ENCODE measurements at regions not wholly inside any gene's neighbourhood (a gene's known extent, or its start where the extent isn't known, plus 50 kb on each side); places are given as distances from the start of the nearest gene placed in this dataset.

DNA sequence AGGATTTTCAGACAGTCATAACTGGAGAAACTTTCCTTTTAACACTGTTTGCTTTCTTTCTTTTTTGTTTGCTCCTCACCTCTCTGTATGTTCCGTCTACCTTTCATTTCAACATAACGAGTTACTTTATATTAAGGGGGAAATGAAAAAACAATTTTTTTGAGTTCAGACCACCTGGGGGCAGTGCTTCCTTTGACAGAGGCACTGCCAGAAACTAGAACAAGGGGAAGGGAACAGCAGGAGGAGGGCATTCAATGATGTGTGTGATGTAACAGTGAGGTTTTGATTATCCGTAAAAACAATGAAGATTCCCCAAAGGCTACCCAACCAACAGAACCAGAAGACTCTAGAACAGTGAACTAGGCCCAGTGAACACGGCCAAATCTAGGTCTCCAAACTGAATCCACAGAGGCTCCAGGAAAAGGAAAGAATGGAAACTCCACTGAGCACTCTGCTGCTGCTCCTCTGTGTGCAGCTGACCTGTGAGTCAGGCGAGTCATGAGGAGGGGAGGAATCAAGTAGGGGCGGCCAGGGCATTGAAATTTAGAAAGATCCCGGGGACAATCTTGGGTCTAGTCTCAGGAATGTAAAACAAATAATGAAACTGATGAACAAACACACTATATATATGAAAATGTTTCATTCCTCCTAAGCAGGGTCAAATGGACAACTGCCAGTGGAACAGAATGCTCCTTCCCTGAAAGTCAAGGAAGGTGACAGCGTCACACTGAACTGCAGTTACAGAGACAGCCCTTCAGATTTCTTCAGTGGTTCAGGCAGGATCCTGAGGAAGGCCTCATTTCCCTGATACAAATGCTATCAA lies 323.5 kb downstream of the DAD1 start:
- Histone ChIP-seq H3K4me1 (ENCODE audit: control insufficient read depth, insufficient read depth, low read length) (no peaks in the 10 kb centered on the region; the same call in 1 of the 2 replicates), H3K79me2 (ENCODE audit: control insufficient read depth, insufficient read depth, low read length) (no peaks in the 10 kb centered on the region), H3K36me3 (ENCODE audit: control insufficient read depth in 2 of 2, insufficient read depth in 2 of 2, low read length in 1 of 2) (no peaks in the 10 kb centered on the region), H2AFZ (ENCODE audit: control insufficient read depth, low read depth, low read length) (no peak overlapping the region), H3K9ac (ENCODE audit: control insufficient read depth, insufficient read depth, low read length) (no peak overlapping the region), H3K9me3 (replicated peaks; ENCODE audit: control insufficient read depth, insufficient read depth, low read length) (no peaks in the 10 kb centered on the region), H3K27me3 (replicated peaks in 1 of 2; ENCODE audit: control insufficient read depth in 2 of 2, insufficient read depth in 2 of 2, low read length in 1 of 2) (no peaks in the 10 kb centered on the region), H4K20me1 (ENCODE audit: control insufficient read depth, insufficient read depth) (no peaks in the 10 kb centered on the region), H3K4me2 (ENCODE audit: control insufficient read depth, insufficient read depth) (no peak overlapping the region), H3K27ac (ENCODE audit: control insufficient read depth, insufficient read depth) (no peak overlapping the region), H3K4me3 (no peak overlapping the region)
- ATAC-seq (peak; percentile 57), DNase-seq (ENCODE audit: low read depth, low spot score) (no peak), FAIRE-seq (no peak)
- intact Hi-C loops (cut with micrococcal nuclease; ENCODE audit: unreplicated experiment) = no loop called here
- ChIA-PET CTCF (interaction anchor here (0.9 to 8.5 kb wide), 18 partner anchors 11 to 206 kb away, joined by 3 to 44 read pairs (median 4); no protein-coding TSS in a partner anchor), SMC1A (ENCODE audit: uncharacterized antibody, unreplicated experiment) (interaction anchor here (0.6 to 2.4 kb wide), 8 partner anchors 10 to 119 kb away, joined by 3 to 7 read pairs (median 4); no protein-coding TSS in a partner anchor), POLR2A (interaction anchor here (1.1 kb wide), 1 partner anchor 15 kb away, joined by 3 read pairs; no protein-coding TSS in a partner anchor), RAD21 (ENCODE audit: unreplicated experiment) (interaction anchor here (0.8 to 0.9 kb wide), 2 partner anchors 16 to 110 kb away, joined by 3 read pairs; no protein-coding TSS in a partner anchor)
- no peak for TF ChIP-seq EED (IDR thresholded peaks at IDR 0.05; ENCODE audit: low read depth)
- no peak for TF ChIP-seq CHD1 (IDR thresholded peaks at IDR 0.05; ENCODE audit: low read depth, low read length)
- peak; percentile 32 for TF ChIP-seq RAD21 (IDR thresholded peaks at IDR 0.05; ENCODE audit: insufficient read depth, low read depth, low read length)
- no peak for TF ChIP-seq CHD4 (IDR thresholded peaks at IDR 0.05)
- no peak for TF ChIP-seq RUNX3 (IDR thresholded peaks at IDR 0.05; ENCODE audit: low read length)
- no peak for TF ChIP-seq IKZF2 (IDR thresholded peaks at IDR 0.05)
- TF ChIP-seq, protein P1, sequence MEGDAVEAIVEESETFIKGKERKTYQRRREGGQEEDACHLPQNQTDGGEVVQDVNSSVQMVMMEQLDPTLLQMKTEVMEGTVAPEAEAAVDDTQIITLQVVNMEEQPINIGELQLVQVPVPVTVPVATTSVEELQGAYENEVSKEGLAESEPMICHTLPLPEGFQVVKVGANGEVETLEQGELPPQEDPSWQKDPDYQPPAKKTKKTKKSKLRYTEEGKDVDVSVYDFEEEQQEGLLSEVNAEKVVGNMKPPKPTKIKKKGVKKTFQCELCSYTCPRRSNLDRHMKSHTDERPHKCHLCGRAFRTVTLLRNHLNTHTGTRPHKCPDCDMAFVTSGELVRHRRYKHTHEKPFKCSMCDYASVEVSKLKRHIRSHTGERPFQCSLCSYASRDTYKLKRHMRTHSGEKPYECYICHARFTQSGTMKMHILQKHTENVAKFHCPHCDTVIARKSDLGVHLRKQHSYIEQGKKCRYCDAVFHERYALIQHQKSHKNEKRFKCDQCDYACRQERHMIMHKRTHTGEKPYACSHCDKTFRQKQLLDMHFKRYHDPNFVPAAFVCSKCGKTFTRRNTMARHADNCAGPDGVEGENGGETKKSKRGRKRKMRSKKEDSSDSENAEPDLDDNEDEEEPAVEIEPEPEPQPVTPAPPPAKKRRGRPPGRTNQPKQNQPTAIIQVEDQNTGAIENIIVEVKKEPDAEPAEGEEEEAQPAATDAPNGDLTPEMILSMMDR (IDR thresholded peaks at IDR 0.05 in 2 of 3, conservative IDR thresholded peaks at IDR 0.05 in 1 of 3; ENCODE audit: control insufficient read depth in 2 of 3, extremely low read depth in 1 of 3, insufficient read depth in 1 of 3, low read depth in 3 of 3, low read length in 3 of 3) = peak in 1 of 3 experiments; percentile 19; a peak in 2 of 6 replicates
- no peak for TF ChIP-seq HDGF (IDR thresholded peaks at IDR 0.05)
- no peak for TF ChIP-seq MTA3 (IDR thresholded peaks at IDR 0.05; ENCODE audit: borderline replicate concordance, low read length)
- TF ChIP-seq NR2F1 (conservative IDR thresholded peaks at IDR 0.05) = no peak
- TF ChIP-seq STAT1 (conservative IDR thresholded peaks at IDR 0.05) = no peak
- TF ChIP-seq SMAD1 (IDR thresholded peaks at IDR 0.05; ENCODE audit: low read depth, partially characterized antibody) = no peak
- no peak for TF ChIP-seq POU2F2 (IDR thresholded peaks at IDR 0.05; ENCODE audit: borderline replicate concordance, low read depth, low read length)
- TF ChIP-seq, protein P2, sequence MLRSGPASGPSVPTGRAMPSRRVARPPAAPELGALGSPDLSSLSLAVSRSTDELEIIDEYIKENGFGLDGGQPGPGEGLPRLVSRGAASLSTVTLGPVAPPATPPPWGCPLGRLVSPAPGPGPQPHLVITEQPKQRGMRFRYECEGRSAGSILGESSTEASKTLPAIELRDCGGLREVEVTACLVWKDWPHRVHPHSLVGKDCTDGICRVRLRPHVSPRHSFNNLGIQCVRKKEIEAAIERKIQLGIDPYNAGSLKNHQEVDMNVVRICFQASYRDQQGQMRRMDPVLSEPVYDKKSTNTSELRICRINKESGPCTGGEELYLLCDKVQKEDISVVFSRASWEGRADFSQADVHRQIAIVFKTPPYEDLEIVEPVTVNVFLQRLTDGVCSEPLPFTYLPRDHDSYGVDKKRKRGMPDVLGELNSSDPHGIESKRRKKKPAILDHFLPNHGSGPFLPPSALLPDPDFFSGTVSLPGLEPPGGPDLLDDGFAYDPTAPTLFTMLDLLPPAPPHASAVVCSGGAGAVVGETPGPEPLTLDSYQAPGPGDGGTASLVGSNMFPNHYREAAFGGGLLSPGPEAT (IDR thresholded peaks at IDR 0.05; ENCODE audit: low read depth) = no peak
- WGBS (ENCODE audit: insufficient coverage, insufficient replicate concordance, low lambda C conversion rate, missing lambda C conversion rate) = 6% methylated on average over 8 of the region's 8 CpGs
- in situ Hi-C loops (cut with MboI) = no loop called here
- no TSS peak for BruUV-seq (replicated peaks)
